Right lobe of liver (tissue), 6 donors: ENCODE measurements at regions not wholly inside any gene's neighbourhood (a gene's known extent, or its start where the extent isn't known, plus 50 kb on each side); places are given as distances from the start of the nearest gene placed in this dataset.
A peak's percentile ranks its signal among the peaks of the same experiment; 100 is the strongest.

Experiments
- ATAC-seq, 4 donors: fragments of 200-7000 bp; cut with Tn5 transposase; one replicate each; pipeline ENCODE4 v1.9.1; 2020; ENCODE audit warnings: mild to moderate bottlenecking in 4 of 4, moderate library complexity in 4 of 4
- DNase-seq, 3 donors: peaks; one replicate each; pipeline ENCODE4 v3.0.0-alpha.2; 2020
- H3K27ac ChIP-seq, 3 donors: fragments of 200-600 bp; one replicate each; pipeline ENCODE4 v1.8.0; 2022
- H3K27me3 ChIP-seq, 2 donors: fragments of 200-600 bp; one replicate each; pipeline ENCODE4 v1.8.0; 2022
- H3K36me3 ChIP-seq, 4 donors: fragments of 200-600 bp; sonication (generic) in 1 of 4; one replicate each; pipeline versions ENCODE4 v1.5.1 to v1.8.0; 2017 to 2022; ENCODE audit warnings: control low read depth in 1 of 4
- H3K4me1 ChIP-seq, 4 donors: fragments of 200-600 bp; sonication (generic) in 1 of 4; one replicate each; pipeline versions ENCODE4 v1.5.1 to v1.8.0; 2017 to 2022; ENCODE audit warnings: control low read depth in 1 of 4
- H3K4me3 ChIP-seq, 3 donors: fragments of 200-600 bp; one replicate each; pipeline ENCODE4 v1.8.0; 2022
- H3K9me3 ChIP-seq, 4 donors: fragments of 200-600 bp; sonication (generic) in 1 of 4; one replicate each; pipeline versions ENCODE4 v1.5.1 to v1.8.0; 2017 to 2022; ENCODE audit warnings: control low read depth in 1 of 4
- POLR2A ChIP-seq: fragments of 450-650 bp; IDR thresholded peaks from one replicate; pipeline ENCODE4 v1.6.1; 2017; ENCODE audit warnings: antibody characterized with exemption, mild to moderate bottlenecking
- WGBS: methylation state at CpG from one replicate; pipeline ENCODE4 v1.1.6; 2018; ENCODE audit warnings: low coverage, low lambda C conversion rate; ENCODE audit not compliant: insufficient coverage; ENCODE audit errors: missing lambda C conversion rate; 5-methylcytosine and 5-hydroxymethylcytosine counted together
- intact Hi-C, 2 donors: fragments of 100-400 bp; cut with DNase I; formaldehyde crosslinking; loops; one replicate each; pipeline versions ENCODE4 v1.11.2 to v1.14.1; 2022
- TF ChIP-seq, protein P1 (sequence below), 4 donors: fragments of 200-600 bp in 3 of 4; fragments of 450-650 bp in 1 of 4; IDR thresholded peaks; one replicate each; pipeline versions ENCODE4 v1.5.1 to v1.8.0; 2016 to 2022; ENCODE audit warnings: antibody characterized with exemption in 4 of 4, mild to moderate bottlenecking in 2 of 4
- donor health status: DM: no; HTN: yes; CAD: no.
- donor health status: DM: no; HTN: no; CAD: no.
- donor health status: DM: no; HTN: no; CAD: no.
- donor health status: DM: no; HTN: yes; CAD: no.
- donor health status: DM: no; HTN: yes; CAD: no.

GRCh38 chr4:179867300-179867878 is 2375.8 kb upstream of the TENM3 start:
- Histone ChIP-seq H3K4me1 (no peaks in the 10 kb centered on the region), H3K36me3 (no peaks in the 10 kb centered on the region), H3K27ac (no peak overlapping the region), H3K4me3 (no peak overlapping the region), H3K27me3 (no peaks in the 10 kb centered on the region), H3K9me3 (no peaks in the 10 kb centered on the region)
- 8% methylated on average over 4 of the region's 6 CpGs for WGBS
- intact Hi-C loops: no loop called here
- TF ChIP-seq, protein P1, sequence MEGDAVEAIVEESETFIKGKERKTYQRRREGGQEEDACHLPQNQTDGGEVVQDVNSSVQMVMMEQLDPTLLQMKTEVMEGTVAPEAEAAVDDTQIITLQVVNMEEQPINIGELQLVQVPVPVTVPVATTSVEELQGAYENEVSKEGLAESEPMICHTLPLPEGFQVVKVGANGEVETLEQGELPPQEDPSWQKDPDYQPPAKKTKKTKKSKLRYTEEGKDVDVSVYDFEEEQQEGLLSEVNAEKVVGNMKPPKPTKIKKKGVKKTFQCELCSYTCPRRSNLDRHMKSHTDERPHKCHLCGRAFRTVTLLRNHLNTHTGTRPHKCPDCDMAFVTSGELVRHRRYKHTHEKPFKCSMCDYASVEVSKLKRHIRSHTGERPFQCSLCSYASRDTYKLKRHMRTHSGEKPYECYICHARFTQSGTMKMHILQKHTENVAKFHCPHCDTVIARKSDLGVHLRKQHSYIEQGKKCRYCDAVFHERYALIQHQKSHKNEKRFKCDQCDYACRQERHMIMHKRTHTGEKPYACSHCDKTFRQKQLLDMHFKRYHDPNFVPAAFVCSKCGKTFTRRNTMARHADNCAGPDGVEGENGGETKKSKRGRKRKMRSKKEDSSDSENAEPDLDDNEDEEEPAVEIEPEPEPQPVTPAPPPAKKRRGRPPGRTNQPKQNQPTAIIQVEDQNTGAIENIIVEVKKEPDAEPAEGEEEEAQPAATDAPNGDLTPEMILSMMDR (IDR thresholded peaks at IDR 0.05): peak; percentile 42 to 68 (median 54)
- TF ChIP-seq POLR2A: no peak
- DNase-seq (peak; percentile 30 to 57 (median 55)), ATAC-seq (peak; percentile 73 to 90 (median 88))

- no peak overlapping the region for H3K27ac ChIP-seq
- 54% methylated on average over 1 of the region's 1 CpG for WGBS
- DNase-seq (no peak), ATAC-seq (no peak)
- H3K36me3 ChIP-seq: no peaks in the 10 kb centered on the region
- no peaks in the 10 kb centered on the region for H3K27me3 ChIP-seq
- intact Hi-C loops: no loop called here
- TF ChIP-seq, protein P1 (IDR thresholded peaks at IDR 0.05): no peak
- no peak for TF ChIP-seq POLR2A
- no peaks in the 10 kb centered on the region for H3K9me3 ChIP-seq
- no peak overlapping the region for H3K4me3 ChIP-seq
- no peaks in the 10 kb centered on the region for H3K4me1 ChIP-seq
Measured at GRCh38 chr4:179871726-179872125, 2371.5 kb upstream of the TENM3 start.

- TF ChIP-seq, protein P1 (IDR thresholded peaks at IDR 0.05): no peak
- no peak for TF ChIP-seq POLR2A
- Histone ChIP-seq H3K4me1 (no peaks in the 10 kb centered on the region), H3K27me3 (no peaks in the 10 kb centered on the region), H3K36me3 (no peaks in the 10 kb centered on the region), H3K27ac (no peak overlapping the region), H3K4me3 (no peak overlapping the region), H3K9me3 (no peaks in the 10 kb centered on the region)
- no peak for ATAC-seq
- intact Hi-C loops: no loop called here
- WGBS: 16% methylated on average over 3 of the region's 3 CpGs
- no peak for DNase-seq
Measured at GRCh38 chr4:179872755-179873154, 2370.4 kb upstream of the TENM3 start.

- 28% methylated on average over 3 of the region's 3 CpGs for WGBS
- ATAC-seq (no peak), DNase-seq (no peak)
- Histone ChIP-seq H3K27ac (no peak overlapping the region), H3K9me3 (no peaks in the 10 kb centered on the region), H3K4me1 (no peaks in the 10 kb centered on the region), H3K27me3 (no peaks in the 10 kb centered on the region), H3K36me3 (no peaks in the 10 kb centered on the region), H3K4me3 (no peak overlapping the region)
- intact Hi-C loops: no loop called here
- TF ChIP-seq, protein P1 (IDR thresholded peaks at IDR 0.05): no peak
- no peak for TF ChIP-seq POLR2A
Measured at GRCh38 chr4:179880756-179881155, 2362.4 kb upstream of the TENM3 start.
